TTC549 (cell line): ENCODE measurements at regions not wholly inside any gene's neighbourhood (a gene's known extent, or its start where the extent isn't known, plus 50 kb on each side); places are given as distances from the start of the nearest gene placed in this dataset.

Source experiments
- FAIRE-seq: peaks from 2 replicates; lab custom pipeline; 2012; peaks lifted over from hg19 to GRCh38; lab: Jason Lieb, UNC

DNA sequence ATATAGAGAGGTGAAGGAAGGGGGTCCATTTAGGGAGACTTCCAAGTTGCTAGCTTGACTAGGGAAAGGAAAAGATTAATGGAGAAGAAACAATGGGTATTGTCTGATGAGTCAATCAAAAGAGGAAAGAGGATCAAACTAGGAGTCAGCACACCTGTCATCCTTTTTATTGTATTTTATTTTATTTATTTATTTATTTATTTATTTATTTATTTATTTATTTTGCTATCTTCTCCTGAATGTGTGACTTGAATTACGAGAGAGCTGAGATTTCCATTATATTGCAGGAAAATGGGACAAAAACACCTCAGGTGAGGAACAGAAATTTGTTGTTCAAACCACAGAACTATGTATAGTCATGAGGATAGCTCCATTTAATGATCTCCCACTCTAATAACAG, 58.9 kb downstream of the NUDT11 start:
- FAIRE-seq = no peak

DNA sequence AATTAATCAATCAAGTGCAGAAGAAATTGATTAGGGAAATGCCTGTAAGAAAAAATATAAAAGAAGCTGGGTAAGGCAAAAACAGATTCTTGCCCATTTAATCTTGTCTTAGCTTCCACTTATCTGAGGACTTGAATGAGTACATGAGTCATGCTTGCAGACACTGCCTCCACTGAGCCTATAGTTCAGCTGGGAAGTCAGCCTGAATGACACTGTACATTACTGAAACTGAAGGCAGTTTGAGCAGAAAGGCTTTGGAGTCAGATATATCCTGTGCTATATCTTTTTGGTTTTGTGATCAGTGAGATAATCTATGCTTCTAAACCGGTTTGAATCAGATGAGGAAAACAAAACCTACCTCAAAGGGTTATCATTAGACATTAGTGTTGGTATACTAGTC, 61.3 kb downstream of the NUDT11 start:
- no peak for FAIRE-seq

DNA sequence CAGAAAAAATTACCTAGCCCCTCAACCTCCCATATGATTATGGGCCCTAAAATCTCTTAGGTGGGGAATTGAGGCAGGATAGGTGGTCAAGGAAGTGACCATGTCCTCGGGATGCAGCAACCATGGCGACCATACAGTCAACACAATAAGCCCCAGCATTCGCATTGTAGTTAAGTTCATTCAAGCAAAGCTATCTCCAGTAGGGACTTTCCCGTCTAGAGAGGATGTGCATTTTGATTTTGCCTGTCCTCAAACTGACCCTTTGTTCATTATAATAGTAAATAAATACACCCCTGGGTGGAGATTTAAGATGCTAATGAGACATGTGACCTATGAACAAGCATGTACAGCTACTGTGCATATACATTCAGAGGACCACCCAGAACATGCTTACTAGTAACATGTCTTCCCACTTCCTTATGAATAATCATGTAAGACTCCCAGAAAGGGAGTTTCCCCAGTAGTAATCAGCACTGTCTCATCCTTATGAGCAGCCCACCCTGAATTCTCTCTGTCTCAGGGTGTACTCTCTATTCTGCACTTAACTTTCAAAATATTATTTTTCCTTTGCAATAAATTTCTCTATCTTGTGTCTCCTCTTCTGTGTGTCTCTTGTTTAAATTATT, 74.3 kb downstream of the NUDT11 start:
- no peak for FAIRE-seq

DNA sequence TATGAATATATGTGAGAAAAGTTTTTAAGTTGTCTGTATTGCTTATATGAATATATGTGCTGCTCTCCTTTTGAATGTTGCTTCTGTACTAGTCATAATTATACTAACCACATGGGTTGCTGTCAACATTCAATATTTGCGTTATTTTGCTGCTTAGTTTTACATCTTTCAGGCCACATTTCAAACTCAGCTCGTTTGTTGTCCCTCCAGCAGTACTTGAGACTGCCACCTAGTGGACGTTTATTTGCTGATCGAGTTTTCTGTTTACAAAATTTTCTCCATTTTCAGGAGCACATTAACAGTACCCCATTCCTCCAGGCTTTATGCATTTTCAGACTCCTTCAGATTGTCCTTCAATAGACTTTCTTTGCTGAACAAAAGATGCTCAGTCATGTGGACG, 75.8 kb downstream of the NUDT11 start:
- FAIRE-seq = peak; percentile 5

DNA sequence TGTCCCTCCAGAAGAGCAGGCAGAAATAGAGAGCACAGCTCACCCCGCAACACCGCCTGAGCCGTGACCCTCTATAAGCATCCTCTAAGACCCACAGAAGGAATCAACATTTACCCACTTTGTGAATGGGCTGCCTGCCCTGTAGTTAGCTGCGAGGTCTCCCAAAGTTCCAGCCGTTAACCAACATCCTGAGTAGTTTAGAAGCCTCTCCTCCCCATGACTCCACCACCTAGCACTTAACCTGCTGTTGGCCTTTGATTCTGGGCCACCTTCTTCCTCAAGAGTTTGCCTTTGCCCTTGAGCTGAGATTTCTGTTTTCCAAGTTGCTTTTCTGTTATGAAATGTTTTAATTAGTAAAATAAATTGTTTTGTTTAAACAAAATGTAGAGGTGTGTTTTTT, 75.8 kb downstream of the NUDT10 start:
- no peak for FAIRE-seq

DNA sequence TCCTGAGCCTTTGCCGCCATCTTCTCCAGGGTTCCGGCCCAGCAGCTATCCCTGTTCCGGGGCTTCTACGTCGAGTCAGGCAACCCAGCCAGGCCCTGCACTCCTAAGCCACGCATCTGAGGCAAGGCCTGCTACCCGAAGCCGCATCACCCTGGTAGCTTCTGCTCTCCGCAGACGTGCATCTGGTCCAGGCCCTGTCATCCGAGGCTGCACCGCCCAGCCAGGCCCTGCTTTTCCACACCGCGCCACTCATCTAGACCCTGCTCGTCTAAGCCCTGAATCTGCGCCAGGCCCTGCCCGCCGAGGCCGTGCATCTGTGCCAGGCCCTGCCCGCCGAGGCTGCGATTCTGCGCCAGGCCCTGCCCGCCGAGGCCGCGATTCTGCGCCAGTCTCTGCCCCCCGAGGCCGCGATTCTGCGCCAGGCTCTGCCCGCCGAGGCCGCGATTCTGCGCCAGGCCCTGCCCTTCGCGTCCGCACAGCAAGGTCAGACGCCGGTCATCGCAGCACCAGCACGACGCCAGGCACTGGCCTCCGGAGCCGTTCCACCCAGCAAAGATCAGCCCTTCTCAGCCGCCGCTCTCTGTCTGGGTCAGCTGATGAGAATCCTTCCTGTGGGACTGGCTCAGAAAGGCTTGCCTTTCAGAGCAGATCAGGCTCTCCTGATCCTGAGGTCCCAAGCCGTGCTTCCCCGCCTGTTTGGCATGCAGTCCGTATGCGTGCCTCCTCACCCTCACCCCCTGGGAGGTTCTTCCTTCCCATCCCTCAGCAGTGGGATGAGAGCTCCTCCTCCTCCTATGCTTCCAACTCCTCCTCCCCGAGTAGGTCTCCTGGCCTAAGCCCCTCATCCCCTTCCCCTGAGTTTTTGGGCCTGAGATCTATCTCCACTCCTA, 75.1 kb downstream of the NUDT10 start:
- no peak for FAIRE-seq

DNA sequence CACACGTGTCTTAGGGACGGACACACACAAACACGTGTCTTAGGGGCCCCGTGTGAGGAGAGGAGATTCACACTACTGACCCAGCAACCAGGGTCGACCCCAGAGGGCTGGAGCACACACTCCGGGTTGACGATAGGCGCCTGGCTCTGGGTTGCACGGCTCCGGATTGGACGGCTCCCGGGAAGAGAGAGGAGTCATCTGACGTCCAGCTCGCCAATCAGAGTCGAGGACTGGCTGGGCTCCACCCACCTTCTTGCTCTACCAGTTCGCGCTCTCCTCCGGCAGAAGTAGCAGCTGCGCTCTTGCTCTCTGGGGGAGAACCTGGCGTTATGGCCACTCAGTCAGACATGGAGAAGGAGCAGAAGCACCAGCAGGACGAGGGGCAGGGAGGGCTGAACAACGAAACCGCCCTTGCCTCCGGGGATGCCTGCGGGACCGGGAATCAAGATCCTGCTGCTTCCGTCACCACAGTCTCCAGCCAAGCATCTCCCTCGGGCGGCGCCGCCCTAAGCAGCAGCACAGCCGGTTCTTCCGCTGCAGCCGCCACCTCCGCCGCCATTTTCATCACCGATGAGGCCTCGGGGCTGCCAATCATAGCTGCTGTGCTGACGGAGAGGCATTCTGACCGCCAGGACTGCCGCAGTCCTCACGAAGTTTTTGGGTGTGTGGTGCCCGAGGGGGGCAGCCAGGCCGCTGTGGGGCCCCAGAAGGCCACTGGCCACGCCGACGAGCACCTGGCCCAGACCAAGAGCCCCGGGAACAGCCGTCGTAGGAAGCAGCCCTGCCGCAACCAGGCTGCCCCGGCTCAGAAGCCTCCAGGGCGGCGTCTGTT, 74.3 kb downstream of the NUDT10 start:
- no peak for FAIRE-seq

DNA sequence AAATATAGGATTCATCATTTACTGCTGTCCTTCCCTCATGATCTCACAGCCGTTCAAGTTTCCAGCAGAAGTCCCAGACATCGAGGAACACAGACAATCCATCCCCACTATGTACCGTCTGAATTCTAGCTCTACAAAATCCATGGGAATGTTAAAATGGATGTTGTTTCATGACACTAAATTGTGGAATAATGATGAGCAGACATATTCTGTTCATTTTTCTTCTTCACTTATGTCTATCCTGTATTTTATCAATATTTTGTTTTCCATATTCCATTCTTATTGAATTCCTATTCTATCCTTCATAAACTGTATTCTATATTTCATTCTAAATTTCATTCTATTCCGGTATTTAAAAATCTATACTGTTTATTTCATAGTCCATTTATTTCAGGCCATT, 71.8 kb downstream of the NUDT10 start:
- no peak for FAIRE-seq

DNA sequence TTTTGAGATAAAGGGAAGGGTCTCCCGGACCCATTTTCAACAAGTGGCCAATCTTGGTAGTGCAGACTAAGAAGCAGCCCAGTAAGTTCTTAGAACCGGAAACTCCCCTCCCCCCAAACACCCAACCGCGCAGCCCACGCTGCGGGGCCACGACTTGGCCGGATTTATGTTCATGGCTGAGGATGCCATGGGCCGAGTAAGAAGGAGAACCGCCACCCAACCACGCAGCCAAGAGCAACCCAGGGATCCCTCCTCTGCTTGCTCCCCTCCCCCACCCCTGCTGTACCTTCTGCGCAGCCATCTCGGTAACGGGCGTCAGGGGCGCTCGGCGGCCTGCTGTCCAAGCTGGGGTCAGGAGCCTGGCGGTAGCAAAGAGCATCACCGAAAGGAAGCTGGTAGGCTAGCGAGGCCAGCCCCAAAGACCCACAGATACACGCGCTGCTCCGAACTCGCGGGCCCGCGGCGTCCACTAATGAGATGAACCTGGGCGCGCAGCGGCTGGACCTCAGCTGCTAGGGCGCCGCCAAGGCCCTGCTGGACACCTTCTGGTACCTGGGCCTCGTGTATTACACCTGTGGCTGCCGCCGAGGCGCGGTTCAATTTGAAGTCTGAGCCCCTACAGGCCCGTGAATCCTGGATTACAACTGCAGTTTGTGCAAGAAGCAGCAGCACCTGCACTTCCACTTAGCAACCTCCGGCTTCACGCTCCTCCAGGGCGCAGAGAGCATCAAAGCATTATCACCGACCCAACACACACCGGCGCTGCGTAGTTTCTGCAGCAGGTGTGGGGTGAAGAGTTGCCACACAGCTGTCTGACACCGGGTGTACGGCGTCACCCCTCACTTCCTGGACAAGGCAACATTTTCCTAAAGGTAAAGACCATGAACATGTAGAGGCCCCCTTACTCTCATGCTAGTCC, 63.4 kb downstream of the NUDT10 start:
- FAIRE-seq = no peak

DNA sequence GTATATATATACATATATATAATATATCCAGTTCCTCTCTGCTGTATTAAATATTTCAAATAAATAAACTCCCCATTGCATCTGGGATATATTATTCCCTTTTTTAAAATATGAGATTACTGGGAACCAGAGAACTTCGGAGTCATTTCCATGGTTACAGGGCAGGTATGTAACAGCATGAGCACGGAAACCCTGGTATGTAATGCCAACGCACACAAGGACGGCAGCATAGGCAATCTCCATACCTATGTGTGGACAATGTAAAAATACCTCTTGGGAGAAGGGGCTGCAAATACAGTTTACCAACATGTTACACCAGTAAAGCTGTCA, 62.8 kb downstream of the NUDT10 start:
- no peak for FAIRE-seq
